H1 (cell line): ENCODE measurements at regions not wholly inside any gene's neighbourhood (a gene's known extent, or its start where the extent isn't known, plus 50 kb on each side); places are given as distances from the start of the nearest gene placed in this dataset.

Source experiments
- CTCF ChIA-PET: fragments of 300-600 bp; sonication (Branson Sonifier 250); formaldehyde crosslinking; loops from one replicate; lab custom pipeline; 2021; ENCODE audit not compliant: partially characterized antibody; lab: Charles Lee
- POLR2A ChIA-PET: fragments of 300-600 bp; sonication (Branson Sonifier 250); formaldehyde crosslinking; loops from one replicate; lab custom pipeline; 2021; ENCODE audit warnings: inconsistent platforms; ENCODE audit not compliant: partially characterized antibody; lab: Charles Lee
- DNase-seq, 2 experiments: peaks; one replicate each; pipeline versions ENCODE4 v3.0.0 to v3.0.0-alpha.2; 2010 to 2022; ENCODE audit warnings: low spot score in 2 of 2, low read depth in 1 of 2, mixed read lengths in 1 of 2
- FAIRE-seq: peaks from 2 replicates; lab custom pipeline; 2011; peaks lifted over from hg19 to GRCh38; lab: Jason Lieb, UNC
- H2AFZ ChIP-seq: 2 replicates; pipeline ENCODE4 v1.8.1; 2012; ENCODE audit warnings: low read length, inconsistent platforms
- H2AK5ac ChIP-seq: 2 replicates; pipeline ENCODE4 v1.6.1; 2013; ENCODE audit warnings: low read depth, low read length
- H2BK120ac ChIP-seq: replicated peaks from 2 replicates; pipeline ENCODE3; 2013; ENCODE audit warnings: low read depth, low read length, inconsistent platforms
- H2BK12ac ChIP-seq: 2 replicates; pipeline ENCODE4 v1.6.1; 2013; ENCODE audit warnings: low read depth, low read length
- H2BK15ac ChIP-seq: 2 replicates; pipeline ENCODE4 v1.6.1; 2013; ENCODE audit warnings: low read length
- H2BK20ac ChIP-seq: 2 replicates; pipeline ENCODE4 v1.6.1; 2013; ENCODE audit warnings: low read length
- H2BK5ac ChIP-seq: 2 replicates; pipeline ENCODE4 v1.6.1; 2013; ENCODE audit warnings: low read depth, low read length
- H3K14ac ChIP-seq: 2 replicates; pipeline ENCODE4 v1.6.1; 2013; ENCODE audit warnings: inconsistent platforms; ENCODE audit not compliant: insufficient read length
- H3K18ac ChIP-seq: 2 replicates; pipeline ENCODE4 v1.6.1; 2013; ENCODE audit warnings: low read length; ENCODE audit errors: extremely low read depth
- H3K23ac ChIP-seq: 2 replicates; pipeline ENCODE4 v1.6.1; 2013; ENCODE audit warnings: inconsistent platforms; ENCODE audit not compliant: insufficient read length
- H3K23me2 ChIP-seq: 2 replicates; pipeline ENCODE4 v1.6.1; 2013; ENCODE audit warnings: low read depth, low read length
- H3K27ac ChIP-seq: 2 replicates; pipeline ENCODE4 v1.6.1; 2011; ENCODE audit warnings: low read depth, low read length, inconsistent platforms
- H3K27me3 ChIP-seq, 4 experiments: replicated peaks in 1 of 4; 1 replicate in 1 of 4; 2 replicates in 3 of 4; pipeline versions ENCODE4 v1.6.1 to v1.8.1; 2011 to 2013; ENCODE audit warnings: low read length in 3 of 4, mild to moderate bottlenecking in 3 of 4, inconsistent platforms in 2 of 4, mixed read lengths in 2 of 4, moderate library complexity in 1 of 4; ENCODE audit not compliant: control insufficient read depth in 3 of 4, insufficient read depth in 3 of 4; ENCODE audit errors: extremely low read depth in 1 of 4
- H3K36me3 ChIP-seq, 4 experiments: 2 replicates each; pipeline versions ENCODE4 v1.6.1 to v1.8.1; 2011 to 2013; ENCODE audit warnings: mild to moderate bottlenecking in 4 of 4, low read length in 3 of 4, moderate library complexity in 2 of 4, control low read depth in 1 of 4, inconsistent platforms in 1 of 4; ENCODE audit not compliant: insufficient read depth in 4 of 4, control insufficient read depth in 2 of 4
- H3K4ac ChIP-seq: replicated peaks from 2 replicates; pipeline ENCODE3; 2013; ENCODE audit warnings: low read length, low read depth, mixed read lengths, inconsistent platforms; ENCODE audit not compliant: insufficient read length
- H3K4me1 ChIP-seq, 4 experiments: replicated peaks in 1 of 4; 1 replicate in 1 of 4; 2 replicates in 3 of 4; pipeline versions ENCODE4 v1.6.1 to v1.8.1; 2011 to 2013; ENCODE audit warnings: low read length in 3 of 4, inconsistent platforms in 2 of 4, mixed read lengths in 1 of 4; ENCODE audit not compliant: insufficient read depth in 4 of 4, control insufficient read depth in 3 of 4
- H3K4me2 ChIP-seq, 2 experiments: 2 replicates each; pipeline versions ENCODE4 v1.6.1 to v1.8.1; 2011 to 2013; ENCODE audit warnings: low read depth in 2 of 2, low read length in 2 of 2, control low read depth in 1 of 2, inconsistent platforms in 1 of 2, mild to moderate bottlenecking in 1 of 2; ENCODE audit not compliant: insufficient read depth in 1 of 2
- H3K4me3 ChIP-seq, 4 experiments: fragments of 200-600, 300-600 bp in 1 of 4; sonication (generic), shearing (Covaris generic), sonication (Bioruptor Twin) in 1 of 4; 2 replicates each; pipeline versions ENCODE4 v1.5.1 to v1.8.1; 2011 to 2016; ENCODE audit warnings: low read length in 4 of 4, low read depth in 3 of 4, control low read depth in 2 of 4, inconsistent platforms in 2 of 4, mild to moderate bottlenecking in 2 of 4, mixed read lengths in 1 of 4, moderate library complexity in 1 of 4; ENCODE audit not compliant: insufficient read depth in 2 of 4; ENCODE audit errors: extremely low read depth in 1 of 4
- H3K56ac ChIP-seq: replicated peaks from 2 replicates; pipeline ENCODE3; 2013; ENCODE audit warnings: low read depth, mild to moderate bottlenecking, mixed read lengths, low read length, inconsistent platforms; ENCODE audit not compliant: insufficient read length
- H3K79me1 ChIP-seq: 2 replicates; pipeline ENCODE4 v1.6.1; 2013; ENCODE audit warnings: low read depth, low read length, control low read depth
- H3K79me2 ChIP-seq, 2 experiments: 2 replicates each; pipeline versions ENCODE4 v1.6.1 to v1.8.1; 2012 to 2013; ENCODE audit warnings: low read length in 2 of 2, mild to moderate bottlenecking in 2 of 2, inconsistent platforms in 1 of 2; ENCODE audit not compliant: insufficient read depth in 2 of 2, control insufficient read depth in 1 of 2
- H3K9ac ChIP-seq, 4 experiments: replicated peaks in 1 of 4; 1 replicate in 1 of 4; 2 replicates in 3 of 4; pipeline versions ENCODE4 v1.6.1 to v1.8.1; 2011 to 2013; ENCODE audit warnings: low read depth in 3 of 4, low read length in 3 of 4, control low read depth in 2 of 4, mild to moderate bottlenecking in 2 of 4, moderate library complexity in 2 of 4, inconsistent platforms in 1 of 4; ENCODE audit errors: extremely low read depth in 1 of 4
- H3K9me3 ChIP-seq, 2 experiments: 2 replicates each; pipeline versions ENCODE4 v1.6.1 to v1.8.1; 2012 to 2013; ENCODE audit warnings: mild to moderate bottlenecking in 2 of 2, moderate library complexity in 2 of 2, control low read depth in 1 of 2, inconsistent platforms in 1 of 2, low read depth in 1 of 2, low read length in 1 of 2, mixed read lengths in 1 of 2; ENCODE audit not compliant: insufficient read depth in 2 of 2
- H4K20me1 ChIP-seq, 2 experiments: replicated peaks in 1 of 2; 2 replicates each; pipeline versions ENCODE3 to v1.8.1; 2011 to 2013; ENCODE audit warnings: inconsistent platforms in 2 of 2, low read length in 2 of 2, mild to moderate bottlenecking in 1 of 2; ENCODE audit not compliant: insufficient read depth in 2 of 2, control insufficient read depth in 1 of 2
- H4K5ac ChIP-seq: 2 replicates; pipeline ENCODE4 v1.6.1; 2013; ENCODE audit warnings: low read length, low read depth, mixed read lengths, inconsistent platforms; ENCODE audit not compliant: insufficient read length
- H4K8ac ChIP-seq: 2 replicates; pipeline ENCODE4 v1.8.0; 2013; ENCODE audit warnings: mild to moderate bottlenecking, moderate library complexity, low read length, inconsistent platforms; ENCODE audit not compliant: insufficient read depth; ENCODE audit errors: extremely low read depth
- H4K91ac ChIP-seq: replicated peaks from 2 replicates; pipeline ENCODE3; 2013; ENCODE audit warnings: low read length, mixed read lengths, inconsistent platforms; ENCODE audit not compliant: insufficient read length
- ATF3 ChIP-seq: IDR thresholded peaks from 2 replicates; pipeline ENCODE4 v1.6.1; 2011; ENCODE audit warnings: low read depth, mild to moderate bottlenecking, low read length; ENCODE audit not compliant: insufficient read depth
- CBX5 ChIP-seq: fragments of 300-800, 300-1000 bp; sonication (generic); IDR thresholded peaks from 2 replicates; pipeline ENCODE4 v1.7.1; 2016; ENCODE audit warnings: antibody characterized with exemption, low read length, low read depth
- KDM5A ChIP-seq: fragments of 200-600 bp; IDR thresholded peaks from 2 replicates; pipeline ENCODE4 v1.7.1; 2012; ENCODE audit warnings: mild to moderate bottlenecking, low read length, inconsistent platforms, mixed read lengths
- NANOG ChIP-seq: IDR thresholded peaks from 2 replicates; pipeline ENCODE4 v1.6.1; 2011; ENCODE audit warnings: low read length, low read depth, mild to moderate bottlenecking, inconsistent platforms; ENCODE audit not compliant: insufficient read depth, poor library complexity, severe bottlenecking
- RBBP5 ChIP-seq: IDR thresholded peaks from 2 replicates; pipeline ENCODE4 v1.7.1; 2012; ENCODE audit warnings: low read depth, mild to moderate bottlenecking, inconsistent platforms, low read length, moderate library complexity, borderline replicate concordance
- TAF1 ChIP-seq: IDR thresholded peaks from 2 replicates; pipeline ENCODE4 v1.6.1; 2011; ENCODE audit warnings: mild to moderate bottlenecking, low read depth, low read length
- ZNF274 ChIP-seq: IDR thresholded peaks from 2 replicates; pipeline ENCODE4 v1.7.0; 2012; ENCODE audit warnings: low read length, borderline replicate concordance; ENCODE audit errors: extremely low read depth
- WGBS, 2 experiments: shearing (Covaris generic) in 1 of 2; methylation state at CpG; one replicate each; pipeline versions ENCODE4 v1.1.6 to v1.1.7; 2013 to 2015; ENCODE audit warnings: low lambda C conversion rate in 2 of 2, mixed read lengths in 2 of 2, inconsistent platforms in 1 of 2, low coverage in 1 of 2, missing lambda C conversion rate in 1 of 2; ENCODE audit not compliant: insufficient replicate concordance in 2 of 2, insufficient coverage in 1 of 2, insufficient read length in 1 of 2; ENCODE audit errors: extremely low coverage in 1 of 2, missing lambda C conversion rate in 1 of 2; 5-methylcytosine and 5-hydroxymethylcytosine counted together

- H2BK12ac ChIP-seq, result no peak overlapping the region
- H4K20me1 ChIP-seq, result no peaks in the 10 kb centered on the region
- DNase-seq (no peak), FAIRE-seq (no peak)
- ChIA-PET CTCF (interaction anchor here (0.9 to 14.0 kb wide), 13 partner anchors 8 to 270 kb away, joined by 3 to 134 read pairs (median 3); no protein-coding TSS in a partner anchor), POLR2A (interaction anchor here (1.3 kb wide), 1 partner anchor 90 kb away, joined by 3 read pairs; the partner anchor contains the start of gene WSB1)
- no peak overlapping the region for H3K27ac ChIP-seq
- no peak overlapping the region for H4K91ac ChIP-seq
- no peaks in the 10 kb centered on the region for H3K36me3 ChIP-seq
- no peak overlapping the region for H3K4me3 ChIP-seq
- H3K18ac ChIP-seq, result no peak overlapping the region
- no peak overlapping the region for H2BK15ac ChIP-seq
- H3K56ac ChIP-seq, result no peak overlapping the region
- no peaks in the 10 kb centered on the region for H3K79me2 ChIP-seq
- H2AK5ac ChIP-seq, result no peak overlapping the region
- no peak overlapping the region for H2BK120ac ChIP-seq
- no peak overlapping the region for H4K5ac ChIP-seq
- no peak overlapping the region for H2BK20ac ChIP-seq
- no peak overlapping the region for H3K4ac ChIP-seq
- TF ChIP-seq CBX5, result no peak
- TF ChIP-seq ATF3, result no peak
- no peak for TF ChIP-seq KDM5A
- no peak for TF ChIP-seq RBBP5
- TF ChIP-seq TAF1, result no peak
- TF ChIP-seq NANOG, result no peak
- TF ChIP-seq ZNF274, result no peak
- TF ChIP-seq, all 59 proteins: peak for 0
- Histone ChIP-seq H3K9me3 (no peaks in the 10 kb centered on the region), H4K8ac (no peak overlapping the region), H3K4me1 (no peaks in the 10 kb centered on the region), H2AFZ (no peak overlapping the region), H3K4me2 (no peak overlapping the region), H3K14ac (no peak overlapping the region), H3K9ac (no peak overlapping the region), H2BK5ac (no peak overlapping the region), H3K23me2 (no peaks in the 10 kb centered on the region), H3K27me3 (no peaks in the 10 kb centered on the region), H3K79me1 (no peaks in the 10 kb centered on the region), H3K23ac (no peak overlapping the region)
- 85% methylated on average over 2 of the region's 2 CpGs; no CpG with 5 or more reads in 1 of the 2 experiments for WGBS, 2 experiments
These were observed 71.5 kb upstream of the KSR1 start for GRCh38 chr17:27384726-27385125.
